B cell (primary cell): ENCODE measurements at regions not wholly inside any gene's neighbourhood (a gene's known extent, or its start where the extent isn't known, plus 50 kb on each side); places are given as distances from the start of the nearest gene placed in this dataset.

Experiments used
- EZH2 ChIP-seq: IDR thresholded peaks from 2 replicates; pipeline ENCODE4 v1.6.1; 2012; ENCODE audit warnings: borderline replicate concordance, low read depth, mild to moderate bottlenecking, moderate library complexity, low read length; ENCODE audit not compliant: insufficient read depth, poor library complexity, severe bottlenecking
- TF ChIP-seq, protein P1 (sequence below): fragments of 200-600 bp; IDR thresholded peaks from one replicate; pipeline ENCODE4 v1.8.0; 2022; ENCODE audit warnings: antibody characterized with exemption, mild to moderate bottlenecking

GRCh38 chr15:54990793-54991192, 205.9 kb downstream of the RSL24D1 start:
- TF ChIP-seq, protein P1, sequence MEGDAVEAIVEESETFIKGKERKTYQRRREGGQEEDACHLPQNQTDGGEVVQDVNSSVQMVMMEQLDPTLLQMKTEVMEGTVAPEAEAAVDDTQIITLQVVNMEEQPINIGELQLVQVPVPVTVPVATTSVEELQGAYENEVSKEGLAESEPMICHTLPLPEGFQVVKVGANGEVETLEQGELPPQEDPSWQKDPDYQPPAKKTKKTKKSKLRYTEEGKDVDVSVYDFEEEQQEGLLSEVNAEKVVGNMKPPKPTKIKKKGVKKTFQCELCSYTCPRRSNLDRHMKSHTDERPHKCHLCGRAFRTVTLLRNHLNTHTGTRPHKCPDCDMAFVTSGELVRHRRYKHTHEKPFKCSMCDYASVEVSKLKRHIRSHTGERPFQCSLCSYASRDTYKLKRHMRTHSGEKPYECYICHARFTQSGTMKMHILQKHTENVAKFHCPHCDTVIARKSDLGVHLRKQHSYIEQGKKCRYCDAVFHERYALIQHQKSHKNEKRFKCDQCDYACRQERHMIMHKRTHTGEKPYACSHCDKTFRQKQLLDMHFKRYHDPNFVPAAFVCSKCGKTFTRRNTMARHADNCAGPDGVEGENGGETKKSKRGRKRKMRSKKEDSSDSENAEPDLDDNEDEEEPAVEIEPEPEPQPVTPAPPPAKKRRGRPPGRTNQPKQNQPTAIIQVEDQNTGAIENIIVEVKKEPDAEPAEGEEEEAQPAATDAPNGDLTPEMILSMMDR = no peak
- TF ChIP-seq EZH2 = no peak
